ENCODE measurements at regions not wholly inside any gene's neighbourhood (a gene's known extent, or its start where the extent isn't known, plus 50 kb on each side); places are given as distances from the start of the nearest gene placed in this dataset.
A peak's percentile ranks its signal among the peaks of the same experiment; 100 is the strongest.

GRCh38 chr3:144189044-144189443 lies 217.4 kb downstream of the DIPK2A start:
- no peak overlapping the region for H2AFZ ChIP-seq (ENCODE audit: low read length)
- no peak overlapping the region for H2BK5ac ChIP-seq (ENCODE audit: insufficient read length, low read length)
- DNase-seq: no peak
- Mint-ChIP-seq H3K4me1 (peaks cover 11 to 16% of the 10 kb centered on the region in 2 experiments), H3K27me3 (ENCODE audit: low read depth) (no peaks in the 10 kb centered on the region), H3K9me3 (peaks cover 0 to 13% of the 10 kb centered on the region in 2 experiments; a peak in 3 of 5 replicates), H3K36me3 (ENCODE audit: insufficient read depth in 1 of 3, low read depth in 3 of 3) (peaks cover 0 to 7% (median 5%) of the 10 kb centered on the region in 3 experiments; a peak in 4 of 7 replicates), H3K4me3 (no peak overlapping the region), H3K27ac (peak overlapping the region; percentile 16 to 42 (median 30); a peak in 3 of 7 replicates)
- no peak overlapping the region for H2BK20ac ChIP-seq (ENCODE audit: low read depth, low read length, poor library complexity, severe bottlenecking)
- H4K5ac ChIP-seq (ENCODE audit: insufficient read length, low read depth, low read length): no peak overlapping the region
- no peak overlapping the region for H4K8ac ChIP-seq (replicated peaks; ENCODE audit: insufficient read length, low read depth, low read length)
- H3K18ac ChIP-seq (ENCODE audit: insufficient read length, low read depth, low read length): no peak overlapping the region
- H2BK120ac ChIP-seq (ENCODE audit: low read depth, low read length, poor library complexity, severe bottlenecking): no peak overlapping the region
- H3K4ac ChIP-seq (ENCODE audit: low read depth, low read length): no peak overlapping the region
- no peak overlapping the region for H2BK15ac ChIP-seq (ENCODE audit: low read depth, low read length)
- no peak overlapping the region for H3K9ac ChIP-seq (ENCODE audit: extremely low read depth, insufficient read length, low read length)
- no peaks in the 10 kb centered on the region for H4K20me1 ChIP-seq (ENCODE audit: control insufficient read depth, insufficient read depth, insufficient read length)
- H3K79me1 ChIP-seq (ENCODE audit: insufficient read depth, low read depth, low read length, poor library complexity, severe bottlenecking): no peaks in the 10 kb centered on the region
- H3K23me2 ChIP-seq (ENCODE audit: insufficient read length, low read depth, low read length, poor library complexity, severe bottlenecking): no peaks in the 10 kb centered on the region
- no peak overlapping the region for H2AK5ac ChIP-seq (ENCODE audit: insufficient read length, low read length)
- no CpG with 5 or more reads among the region's 2 CpGs for WGBS (ENCODE audit: extremely low coverage, insufficient read length, low lambda C conversion rate)
- no peaks in the 10 kb centered on the region for H3K9me3 ChIP-seq (ENCODE audit: control insufficient read depth, low read depth, low read length)
- H3K4me2 ChIP-seq (ENCODE audit: insufficient read depth, insufficient read length, low read length): no peak overlapping the region
- H3K27ac ChIP-seq (ENCODE audit: insufficient read length, low read depth, low read length): no peak overlapping the region
- no peak overlapping the region for H4K91ac ChIP-seq (ENCODE audit: insufficient read length, low read depth, low read length)
- H3K79me2 ChIP-seq (ENCODE audit: insufficient read depth, low read length): no peaks in the 10 kb centered on the region
- no peaks in the 10 kb centered on the region for H3K27me3 ChIP-seq (ENCODE audit: insufficient read depth, low read length)
- no peak overlapping the region for H3K23ac ChIP-seq (ENCODE audit: insufficient read length, low read depth, low read length)
- H2BK12ac ChIP-seq (ENCODE audit: insufficient read length, low read depth, low read length): no peak overlapping the region
- no peak for TF ChIP-seq CTCF (conservative IDR thresholded peaks at IDR 0.05)
- no peak overlapping the region for H3K14ac ChIP-seq (ENCODE audit: insufficient read depth, low read length)
- H3K4me1 ChIP-seq (ENCODE audit: insufficient read depth, low read length): peaks cover 3% of the 10 kb centered on the region; the same call in 1 of the 2 replicates
- H3T11ph ChIP-seq (ENCODE audit: low read length): no peak overlapping the region
- H3K56ac ChIP-seq (ENCODE audit: insufficient read length, low read depth, low read length): no peak overlapping the region

Data from H9 (cell line).